ENCODE measurements at regions not wholly inside any gene's neighbourhood (a gene's known extent, or its start where the extent isn't known, plus 50 kb on each side); places are given as distances from the start of the nearest gene placed in this dataset.

DNA sequence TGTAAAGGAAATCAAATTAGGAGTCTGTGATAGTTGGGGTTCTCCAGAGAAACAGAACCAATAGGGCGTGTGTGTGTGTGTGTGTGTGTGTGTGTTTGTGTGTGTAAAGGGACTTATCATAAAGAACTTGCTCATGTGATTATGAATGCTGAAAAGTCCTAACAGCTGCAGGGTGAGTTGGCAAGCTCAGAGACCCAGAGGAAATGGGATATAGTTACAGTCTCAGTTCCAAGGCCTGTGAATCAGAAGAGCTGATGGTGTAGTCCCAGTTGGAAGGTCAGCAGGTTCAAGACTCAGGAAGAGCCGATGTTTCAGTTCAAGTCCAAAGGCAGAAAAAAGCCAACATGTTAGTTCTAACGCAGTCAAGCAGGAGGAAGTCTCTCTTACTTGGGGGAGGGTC is 214.2 kb downstream of the ELAVL2 start:
- DNase-seq, result no peak

DNA sequence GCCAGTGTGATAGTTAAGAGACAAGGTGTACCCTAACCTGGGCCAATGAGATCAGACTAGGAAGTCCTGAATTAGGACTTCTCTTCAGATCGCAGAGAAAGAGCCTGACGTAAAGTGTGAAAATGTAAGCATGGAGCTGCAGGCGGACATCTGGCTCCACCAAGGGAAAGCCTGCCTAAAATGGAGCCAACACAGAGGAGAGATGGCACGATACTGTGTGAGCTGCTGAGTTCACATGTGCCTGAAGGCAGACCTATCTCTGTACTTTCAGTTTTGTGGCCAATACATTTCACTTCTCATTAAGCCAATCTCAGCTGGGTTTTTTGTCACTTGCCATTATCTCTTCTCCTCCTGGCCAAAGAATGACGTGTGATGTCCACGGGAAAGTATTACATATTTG is 210.5 kb downstream of the ELAVL2 start:
- no peak for DNase-seq

DNA sequence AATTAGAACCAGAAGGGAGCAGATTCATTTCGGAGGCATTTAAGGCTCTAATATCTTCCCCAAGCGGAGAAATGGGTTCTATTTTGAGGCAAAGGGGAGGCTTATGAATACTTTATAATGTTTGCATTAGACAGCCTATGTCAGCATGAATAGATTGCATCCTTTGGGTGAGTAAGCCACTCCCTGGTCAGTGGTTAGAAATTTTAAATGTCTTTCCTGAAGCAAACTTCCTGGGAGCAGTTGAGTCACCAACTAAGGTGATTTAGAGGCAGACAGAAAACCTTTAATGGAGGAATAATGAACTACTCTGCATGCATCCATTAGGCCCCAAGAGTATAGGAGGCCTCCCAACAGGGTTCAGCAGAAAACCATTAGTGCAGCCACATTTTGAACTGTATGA is 204.9 kb downstream of the ELAVL2 start:
- no peak for DNase-seq

DNA sequence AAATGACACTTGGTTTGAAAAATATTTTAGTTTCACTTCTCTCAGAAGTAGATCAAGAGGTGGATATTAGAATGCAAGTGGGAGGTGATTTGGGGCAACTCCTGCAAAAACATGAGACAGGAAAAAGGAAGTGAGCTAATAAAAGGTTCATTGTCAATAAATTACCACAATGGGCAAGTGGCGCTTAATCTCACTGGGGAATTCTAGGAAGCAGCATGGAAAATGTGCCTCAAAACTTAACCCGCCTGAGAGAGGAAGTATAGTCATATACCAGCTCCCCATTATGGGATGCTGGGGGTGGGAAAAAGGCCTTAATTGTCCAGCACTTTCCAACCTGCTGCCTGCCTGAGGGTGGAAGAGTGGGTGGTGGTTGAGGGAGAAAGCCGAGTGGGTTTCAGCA is 204.1 kb downstream of the ELAVL2 start:
- no peak for DNase-seq

DNA sequence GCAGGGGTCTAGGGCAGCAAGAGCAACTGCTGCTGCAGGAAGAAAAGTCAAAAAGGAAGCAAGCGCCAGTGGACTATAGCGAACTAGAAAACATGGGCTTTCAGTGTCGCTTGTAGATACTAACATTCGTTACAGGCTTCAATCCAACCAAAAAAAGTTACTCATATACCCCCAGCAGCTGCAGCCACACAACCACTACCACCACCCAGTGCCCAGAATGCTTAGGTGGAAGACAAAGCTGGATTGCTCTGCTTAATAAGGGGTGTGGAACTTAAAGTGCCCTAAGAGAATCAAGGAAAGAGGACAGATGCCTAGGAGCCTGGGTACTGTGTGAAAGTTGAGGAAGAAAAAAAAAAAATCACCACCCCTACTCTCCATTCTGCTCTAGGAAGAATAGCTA is 203.6 kb downstream of the ELAVL2 start:
- DNase-seq, result no peak

DNA sequence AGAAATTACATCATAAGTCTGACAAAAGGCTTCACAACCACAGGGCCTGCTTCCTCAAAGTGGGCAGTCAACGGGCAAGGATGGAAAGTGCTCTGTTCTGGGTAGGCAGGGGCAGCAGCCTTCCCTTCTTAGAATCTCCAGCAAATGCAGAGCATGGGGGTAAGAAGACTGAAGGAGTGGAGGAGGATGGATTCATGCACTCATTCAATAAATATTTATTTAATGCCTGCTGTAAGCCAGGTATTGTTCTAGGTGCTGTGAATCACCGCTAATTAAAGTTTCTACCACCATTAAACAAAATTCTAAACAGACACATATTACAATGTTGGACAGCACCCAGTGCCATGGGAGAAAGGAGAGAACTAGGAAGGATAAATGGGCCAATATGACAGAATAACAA is 195.6 kb downstream of the ELAVL2 start:
- no peak for DNase-seq

DNA sequence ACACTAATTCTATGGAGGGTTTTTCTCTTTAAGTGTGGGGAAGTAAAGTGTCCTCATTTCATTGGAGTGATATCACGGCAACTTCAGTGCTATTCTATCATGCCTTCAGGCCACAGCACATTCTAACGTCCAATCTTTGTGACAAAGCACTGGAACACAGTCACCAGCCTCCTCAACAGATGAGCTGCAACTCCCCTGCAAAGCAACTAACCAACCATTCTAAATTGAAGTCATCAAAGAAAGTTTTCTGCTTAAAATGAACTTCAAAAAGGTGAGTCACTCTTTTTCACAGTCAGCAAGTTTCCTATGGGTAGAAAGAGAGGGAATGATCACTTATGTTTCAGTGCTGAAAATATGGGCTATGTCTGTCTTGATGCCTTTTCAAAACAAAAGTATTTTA is 190.8 kb downstream of the ELAVL2 start:
- DNase-seq, result no peak

DNA sequence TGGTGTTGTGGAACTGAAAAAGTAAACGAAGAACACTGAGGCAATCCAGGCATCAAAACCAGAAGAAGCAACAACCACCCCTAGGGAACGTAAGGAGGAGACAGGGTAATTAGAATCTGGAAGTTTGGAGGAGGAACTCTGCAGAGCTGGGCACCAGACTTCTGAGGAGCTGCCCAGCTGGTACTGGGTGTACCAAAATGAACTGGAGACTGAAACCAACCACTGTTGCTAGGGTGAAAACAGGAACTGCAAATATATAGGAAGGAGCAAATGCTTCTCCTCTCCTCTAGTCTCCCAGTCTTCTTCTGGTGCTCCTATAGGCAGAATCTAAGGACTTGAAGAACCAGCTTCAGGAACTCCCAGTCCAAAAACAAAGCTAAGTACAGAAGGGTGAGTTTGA is 189.8 kb downstream of the ELAVL2 start:
- no peak for DNase-seq

DNA sequence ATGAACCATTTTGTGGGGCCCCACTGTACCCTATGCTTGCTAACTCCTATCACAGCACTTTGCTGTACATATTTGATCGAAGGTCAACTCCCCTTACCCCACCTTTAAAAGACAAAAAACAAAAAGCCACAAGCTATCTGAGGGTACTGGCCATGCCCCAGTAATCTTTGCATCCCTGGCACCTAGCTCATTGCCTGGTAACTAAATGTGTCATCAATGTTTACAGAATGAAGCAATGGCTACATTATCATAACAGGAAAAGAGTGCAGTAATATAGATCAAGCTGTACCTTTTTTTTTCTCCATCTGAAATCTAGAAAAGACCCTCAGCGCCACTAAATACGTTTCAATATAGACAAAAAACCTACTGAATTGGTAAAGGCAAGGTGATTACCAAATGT is 188.0 kb downstream of the ELAVL2 start:
- DNase-seq, result no peak

DNA sequence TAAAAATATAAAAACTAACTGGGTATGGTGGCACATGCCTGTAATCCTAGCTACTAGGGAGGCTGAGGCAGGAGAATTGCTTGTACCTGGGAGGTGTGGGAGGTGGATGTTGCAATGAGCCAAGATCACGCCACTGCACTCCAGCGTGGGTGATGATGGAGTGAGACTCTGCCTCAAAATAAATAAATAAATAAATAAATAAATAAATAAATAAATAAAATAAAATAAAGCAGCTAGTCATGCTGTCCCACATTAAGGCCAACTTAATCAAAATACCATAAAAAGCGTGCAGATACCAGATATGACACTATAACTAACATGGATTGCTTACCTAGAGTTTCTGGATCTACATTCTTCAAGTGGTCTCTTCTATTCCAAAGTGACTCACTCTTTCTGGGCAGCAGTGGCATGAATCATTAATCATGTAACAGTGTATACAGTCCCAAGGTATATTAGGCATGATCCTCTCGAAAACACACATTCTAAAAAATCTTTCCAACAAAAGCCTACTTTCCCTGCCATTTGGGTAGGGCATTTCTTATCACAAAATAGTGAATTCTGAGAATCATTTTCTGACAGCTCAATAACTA is 187.1 kb downstream of the ELAVL2 start:
- no peak for DNase-seq

Data from CD4-positive, alpha-beta T cell treated with Interleukin-17A for 1 hour (primary cell).